PC-9 (cell line): ENCODE measurements at regions not wholly inside any gene's neighbourhood (a gene's known extent, or its start where the extent isn't known, plus 50 kb on each side); places are given as distances from the start of the nearest gene placed in this dataset.

Experiments
- EZH2 ChIP-seq: fragments of 200-600 bp; sonication (generic); IDR thresholded peaks from 2 replicates; pipeline ENCODE4 v1.8.0; 2017; ENCODE audit warnings: antibody characterized with exemption, low read depth
- TF ChIP-seq, protein P1 (sequence below): fragments of 200-600 bp; sonication (generic); conservative IDR thresholded peaks from 2 replicates; pipeline ENCODE4 v1.6.1; 2017; ENCODE audit warnings: mixed run types, antibody characterized with exemption, mild to moderate bottlenecking, moderate library complexity

DNA sequence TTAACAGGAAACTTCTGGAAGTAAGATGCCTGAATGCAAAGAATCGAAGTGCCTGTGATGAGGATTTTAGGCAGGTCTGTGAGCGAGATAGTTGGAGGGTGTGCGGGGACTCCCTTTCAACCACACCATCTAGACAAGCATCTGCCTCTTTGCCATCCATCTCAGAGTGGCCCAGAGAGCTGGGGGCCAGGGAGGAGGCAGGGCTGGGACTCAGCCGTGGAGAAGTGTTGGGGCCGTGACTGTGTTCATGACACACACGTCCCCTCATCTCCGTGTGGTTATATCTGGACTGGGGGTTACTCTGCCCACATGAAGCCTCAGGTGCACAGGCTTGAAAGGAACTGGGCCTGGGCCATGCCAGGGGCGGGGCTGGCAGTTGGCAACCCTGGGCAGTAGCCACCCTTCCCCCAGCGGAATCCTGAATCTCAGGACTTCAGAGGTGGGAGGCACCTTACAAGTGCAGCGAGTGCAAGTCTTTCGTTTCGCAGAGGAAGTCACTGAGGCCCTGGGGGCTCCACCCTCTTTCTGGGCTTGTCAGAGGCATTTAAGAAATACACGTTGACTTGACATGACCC is 112.5 kb downstream of the SLC4A3 start:
- TF ChIP-seq, protein P1, sequence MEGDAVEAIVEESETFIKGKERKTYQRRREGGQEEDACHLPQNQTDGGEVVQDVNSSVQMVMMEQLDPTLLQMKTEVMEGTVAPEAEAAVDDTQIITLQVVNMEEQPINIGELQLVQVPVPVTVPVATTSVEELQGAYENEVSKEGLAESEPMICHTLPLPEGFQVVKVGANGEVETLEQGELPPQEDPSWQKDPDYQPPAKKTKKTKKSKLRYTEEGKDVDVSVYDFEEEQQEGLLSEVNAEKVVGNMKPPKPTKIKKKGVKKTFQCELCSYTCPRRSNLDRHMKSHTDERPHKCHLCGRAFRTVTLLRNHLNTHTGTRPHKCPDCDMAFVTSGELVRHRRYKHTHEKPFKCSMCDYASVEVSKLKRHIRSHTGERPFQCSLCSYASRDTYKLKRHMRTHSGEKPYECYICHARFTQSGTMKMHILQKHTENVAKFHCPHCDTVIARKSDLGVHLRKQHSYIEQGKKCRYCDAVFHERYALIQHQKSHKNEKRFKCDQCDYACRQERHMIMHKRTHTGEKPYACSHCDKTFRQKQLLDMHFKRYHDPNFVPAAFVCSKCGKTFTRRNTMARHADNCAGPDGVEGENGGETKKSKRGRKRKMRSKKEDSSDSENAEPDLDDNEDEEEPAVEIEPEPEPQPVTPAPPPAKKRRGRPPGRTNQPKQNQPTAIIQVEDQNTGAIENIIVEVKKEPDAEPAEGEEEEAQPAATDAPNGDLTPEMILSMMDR, result no peak
- no peak for TF ChIP-seq EZH2
